ENCODE measurements at regions not wholly inside any gene's neighbourhood (a gene's known extent, or its start where the extent isn't known, plus 50 kb on each side); places are given as distances from the start of the nearest gene placed in this dataset.

DNA sequence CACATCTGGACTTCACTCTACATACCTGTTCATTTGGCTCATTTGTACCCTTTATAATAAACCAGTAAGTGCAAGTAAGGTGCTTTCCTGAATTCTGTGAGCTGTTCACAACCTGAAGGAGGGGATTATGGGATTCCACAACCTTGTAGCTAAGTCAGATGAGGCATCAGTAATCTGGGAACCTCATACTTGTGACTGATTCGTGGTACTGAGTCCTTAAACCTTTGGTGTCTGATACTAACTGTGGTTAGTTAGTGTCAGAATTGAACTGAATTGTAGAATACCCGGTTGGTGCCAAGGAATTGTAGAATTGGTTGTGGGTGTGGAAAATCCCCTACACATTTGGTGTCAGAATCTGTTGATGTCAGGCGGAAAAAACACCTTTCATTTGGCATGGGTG, 83.4 kb downstream of the TMX1 start:
- Histone ChIP-seq H4K8ac (ENCODE audit: extremely low read depth, insufficient read depth, low read length) (no peak overlapping the region), H3K79me1 (ENCODE audit: low read depth, low read length) (no peaks in the 10 kb centered on the region), H2BK120ac (replicated peaks; ENCODE audit: low read depth, low read length) (no peak overlapping the region), H3K4me2 (ENCODE audit: insufficient read depth in 1 of 2, low read depth in 2 of 2, low read length in 2 of 2) (no peak overlapping the region), H2BK15ac (ENCODE audit: low read length) (no peak overlapping the region), H2BK5ac (ENCODE audit: low read depth, low read length) (no peak overlapping the region), H3K23me2 (ENCODE audit: low read depth, low read length) (no peaks in the 10 kb centered on the region; the same call in 1 of the 2 replicates), H3K79me2 (ENCODE audit: control insufficient read depth in 1 of 2, insufficient read depth in 2 of 2, low read length in 2 of 2) (no peaks in the 10 kb centered on the region), H3K14ac (ENCODE audit: insufficient read length) (no peak overlapping the region), H3K27ac (ENCODE audit: low read depth, low read length) (no peak overlapping the region), H3K4me3 (ENCODE audit: extremely low read depth in 1 of 4, insufficient read depth in 2 of 4, low read depth in 3 of 4, low read length in 4 of 4) (no peak overlapping the region), H2BK20ac (ENCODE audit: low read length) (no peak overlapping the region), H3K23ac (ENCODE audit: insufficient read length) (no peak overlapping the region), H4K20me1 (replicated peaks in 1 of 2; ENCODE audit: control insufficient read depth in 1 of 2, insufficient read depth in 2 of 2, low read length in 2 of 2) (no peaks in the 10 kb centered on the region), H4K91ac (replicated peaks; ENCODE audit: insufficient read length, low read length) (no peak overlapping the region), H2AFZ (ENCODE audit: low read length) (no peak overlapping the region), H2AK5ac (ENCODE audit: low read depth, low read length) (no peak overlapping the region), H3K4ac (replicated peaks; ENCODE audit: insufficient read length, low read depth, low read length) (no peak overlapping the region), H3K36me3 (ENCODE audit: control insufficient read depth in 2 of 4, insufficient read depth in 4 of 4, low read length in 3 of 4) (no peaks in the 10 kb centered on the region), H3K9ac (replicated peaks in 1 of 4; ENCODE audit: extremely low read depth in 1 of 4, low read depth in 3 of 4, low read length in 3 of 4) (no peak overlapping the region), H3K18ac (ENCODE audit: extremely low read depth, low read length) (no peak overlapping the region), H2BK12ac (ENCODE audit: low read depth, low read length) (no peak overlapping the region), H3K9me3 (ENCODE audit: insufficient read depth in 2 of 2, low read depth in 1 of 2, low read length in 1 of 2) (no peaks in the 10 kb centered on the region), H3K27me3 (replicated peaks in 1 of 4; ENCODE audit: control insufficient read depth in 3 of 4, extremely low read depth in 1 of 4, insufficient read depth in 3 of 4, low read length in 3 of 4) (no peaks in the 10 kb centered on the region), H4K5ac (ENCODE audit: insufficient read length, low read depth, low read length) (no peak overlapping the region), H3K4me1 (replicated peaks in 1 of 4; ENCODE audit: control insufficient read depth in 3 of 4, insufficient read depth in 4 of 4, low read length in 3 of 4) (peaks cover 0 to 3% (median 0%) of the 10 kb centered on the region in 4 experiments; a peak in 2 of 7 replicates), H3K56ac (replicated peaks; ENCODE audit: insufficient read length, low read depth, low read length) (no peak overlapping the region)
- no peak for DNase-seq (ENCODE audit: low read depth in 1 of 2, low spot score in 2 of 2)
- FAIRE-seq, result no peak
- 90% methylated on average over 3 of the region's 3 CpGs; no CpG with 5 or more reads in 1 of the 2 experiments for WGBS, 2 experiments (ENCODE audit: extremely low coverage in 1 of 2, insufficient coverage in 1 of 2, insufficient read length in 1 of 2, insufficient replicate concordance in 2 of 2, low coverage in 1 of 2, low lambda C conversion rate in 2 of 2, missing lambda C conversion rate in 1 of 2)
- ChIA-PET CTCF (ENCODE audit: partially characterized antibody) (no interaction called here), POLR2A (ENCODE audit: partially characterized antibody) (no interaction called here)
- TF ChIP-seq SP1 (IDR thresholded peaks at IDR 0.05; ENCODE audit: low read depth, low read length), result no peak
- TF ChIP-seq POU5F1 (IDR thresholded peaks at IDR 0.05; ENCODE audit: low read depth, low read length), result no peak
- TF ChIP-seq RXRA (IDR thresholded peaks at IDR 0.05; ENCODE audit: insufficient read depth, low read depth, low read length), result no peak
- no peak for TF ChIP-seq CBX8 (IDR thresholded peaks at IDR 0.05; ENCODE audit: borderline replicate concordance, low read depth, low read length)
- no peak for TF ChIP-seq JUN (IDR thresholded peaks at IDR 0.05; ENCODE audit: low read depth, low read length)
- TF ChIP-seq EGR1 (IDR thresholded peaks at IDR 0.05; ENCODE audit: borderline replicate concordance, low read depth, low read length), result no peak
- no peak for TF ChIP-seq PHF8 (conservative IDR thresholded peaks at IDR 0.05; ENCODE audit: low read depth, low read length)
- no peak for TF ChIP-seq RAD21 (IDR thresholded peaks at IDR 0.05 in 1 of 2, conservative IDR thresholded peaks at IDR 0.05 in 1 of 2; ENCODE audit: low read depth in 2 of 2, low read length in 2 of 2)
- no peak for TF ChIP-seq SUZ12 (IDR thresholded peaks at IDR 0.05; ENCODE audit: low read length)
- TF ChIP-seq CBX5 (IDR thresholded peaks at IDR 0.05; ENCODE audit: low read depth, low read length), result no peak
- TF ChIP-seq ASH2L (IDR thresholded peaks at IDR 0.05; ENCODE audit: low read length), result no peak
- no peak for TF ChIP-seq TAF7 (optimal IDR thresholded peaks at IDR 0.05; ENCODE audit: borderline replicate concordance, low read depth, low read length)
- TF ChIP-seq YY1 (IDR thresholded peaks at IDR 0.05; ENCODE audit: low read depth, low read length), result no peak
- no peak for TF ChIP-seq EP300 (IDR thresholded peaks at IDR 0.05; ENCODE audit: borderline replicate concordance in 1 of 2, low read depth in 2 of 2, low read length in 2 of 2)
- TF ChIP-seq SP4 (IDR thresholded peaks at IDR 0.05; ENCODE audit: low read length), result no peak
- TF ChIP-seq KDM4A (IDR thresholded peaks at IDR 0.05; ENCODE audit: low read depth, low read length, severe bottlenecking), result no peak

Measured in H1 (cell line).